ENCODE measurements at regions not wholly inside any gene's neighbourhood (a gene's known extent, or its start where the extent isn't known, plus 50 kb on each side); places are given as distances from the start of the nearest gene placed in this dataset.

GRCh38 chr16:17850581-17851250, 380.0 kb upstream of the XYLT1 start:
- no peak for TF ChIP-seq CTCF (IDR thresholded peaks at IDR 0.05; ENCODE audit: low read length)
- no peak for TF ChIP-seq EZH2phosphoT487 (IDR thresholded peaks at IDR 0.05; ENCODE audit: low read length)
- TF ChIP-seq EZH2 (optimal IDR thresholded peaks at IDR 0.05; ENCODE audit: low read depth, low read length): no peak
- H3K4me1 ChIP-seq (ENCODE audit: low read length): no peaks in the 10 kb centered on the region
- no peak for DNase-seq
- no peak overlapping the region for H2AFZ ChIP-seq (ENCODE audit: low read length)
- H3F3A ChIP-seq (ENCODE audit: insufficient read depth, low read length): no peaks in the 10 kb centered on the region
- H3K4me3 ChIP-seq (ENCODE audit: low read length): no peak overlapping the region
- no peaks in the 10 kb centered on the region for H3K9me3 ChIP-seq (replicated peaks; ENCODE audit: insufficient read depth, low read length)
- no peak overlapping the region for H3K4me2 ChIP-seq (ENCODE audit: low read depth, low read length)
- no peaks in the 10 kb centered on the region for H3K9me2 ChIP-seq (replicated peaks; ENCODE audit: insufficient read depth, low read length)
- H3K27ac ChIP-seq (ENCODE audit: low read length): no peak overlapping the region
- no peaks in the 10 kb centered on the region for H3K27me3 ChIP-seq (replicated peaks; ENCODE audit: insufficient read depth, low read length)
- no peaks in the 10 kb centered on the region for H4K20me1 ChIP-seq (ENCODE audit: insufficient read depth, low read length)
- no peaks in the 10 kb centered on the region for H3K79me2 ChIP-seq (ENCODE audit: low read length)
- no peaks in the 10 kb centered on the region for H3K36me3 ChIP-seq (replicated peaks; ENCODE audit: insufficient read depth, low read length)
- H3K9ac ChIP-seq (ENCODE audit: low read length): no peak overlapping the region

- no peaks in the 10 kb centered on the region for H3K36me3 ChIP-seq (replicated peaks; ENCODE audit: insufficient read depth, low read length)
- H2AFZ ChIP-seq (ENCODE audit: low read length): no peak overlapping the region
- no peaks in the 10 kb centered on the region for H3K9me2 ChIP-seq (replicated peaks; ENCODE audit: insufficient read depth, low read length)
- H3F3A ChIP-seq (ENCODE audit: insufficient read depth, low read length): no peaks in the 10 kb centered on the region
- no peak overlapping the region for H3K27ac ChIP-seq (ENCODE audit: low read length)
- no peak overlapping the region for H3K9ac ChIP-seq (ENCODE audit: low read length)
- H3K9me3 ChIP-seq (replicated peaks; ENCODE audit: insufficient read depth, low read length): no peaks in the 10 kb centered on the region
- no peak for DNase-seq
- no peaks in the 10 kb centered on the region for H3K4me1 ChIP-seq (ENCODE audit: low read length)
- no peak overlapping the region for H3K4me3 ChIP-seq (ENCODE audit: low read length)
- no peaks in the 10 kb centered on the region for H3K79me2 ChIP-seq (ENCODE audit: low read length)
- H3K27me3 ChIP-seq (replicated peaks; ENCODE audit: insufficient read depth, low read length): no peaks in the 10 kb centered on the region
- H3K4me2 ChIP-seq (ENCODE audit: low read depth, low read length): no peak overlapping the region
- TF ChIP-seq CTCF (IDR thresholded peaks at IDR 0.05; ENCODE audit: low read length) (no peak), EZH2phosphoT487 (IDR thresholded peaks at IDR 0.05; ENCODE audit: low read length) (no peak), EZH2 (optimal IDR thresholded peaks at IDR 0.05; ENCODE audit: low read depth, low read length) (no peak)
- no peaks in the 10 kb centered on the region for H4K20me1 ChIP-seq (ENCODE audit: insufficient read depth, low read length)
Observed at GRCh38 chr16:17847234-17847795, 376.6 kb upstream of the XYLT1 start.

- no peak overlapping the region for H2AFZ ChIP-seq (ENCODE audit: low read length)
- no peak for TF ChIP-seq CTCF (IDR thresholded peaks at IDR 0.05; ENCODE audit: low read length)
- TF ChIP-seq EZH2phosphoT487 (IDR thresholded peaks at IDR 0.05; ENCODE audit: low read length): no peak
- no peak for TF ChIP-seq EZH2 (optimal IDR thresholded peaks at IDR 0.05; ENCODE audit: low read depth, low read length)
- DNase-seq: no peak
Observed at GRCh38 chr16:17846030-17846429, 375.3 kb upstream of the XYLT1 start.

More at GRCh38 chr16:17846030-17846429, 375.3 kb upstream of the XYLT1 start:
- Histone ChIP-seq H3K9ac (ENCODE audit: low read length) (no peak overlapping the region), H4K20me1 (ENCODE audit: insufficient read depth, low read length) (no peaks in the 10 kb centered on the region), H3K79me2 (ENCODE audit: low read length) (no peaks in the 10 kb centered on the region), H3K36me3 (replicated peaks; ENCODE audit: insufficient read depth, low read length) (no peaks in the 10 kb centered on the region), H3K4me1 (ENCODE audit: low read length) (no peaks in the 10 kb centered on the region), H3F3A (ENCODE audit: insufficient read depth, low read length) (no peaks in the 10 kb centered on the region), H3K9me3 (replicated peaks; ENCODE audit: insufficient read depth, low read length) (no peaks in the 10 kb centered on the region), H3K27ac (ENCODE audit: low read length) (no peak overlapping the region), H3K4me3 (ENCODE audit: low read length) (no peak overlapping the region), H3K4me2 (ENCODE audit: low read depth, low read length) (no peak overlapping the region), H3K9me2 (replicated peaks; ENCODE audit: insufficient read depth, low read length) (no peaks in the 10 kb centered on the region), H3K27me3 (replicated peaks; ENCODE audit: insufficient read depth, low read length) (no peaks in the 10 kb centered on the region)

Data from MM.1S (cell line).